GM12878 (cell line): ENCODE measurements at regions not wholly inside any gene's neighbourhood (a gene's known extent, or its start where the extent isn't known, plus 50 kb on each side); places are given as distances from the start of the nearest gene placed in this dataset.

ENCODE experiments used
- ATAC-seq: fragments of 200-7000 bp; cut with Tn5 transposase; 3 replicates; pipeline ENCODE4 v1.9.1; 2020; ENCODE audit warnings: mild to moderate bottlenecking, moderate library complexity
- BruUV-seq: library from RNA; stranded (reverse); fragments of 400-500 nt; replicated peaks from 2 replicates; lab custom pipeline; 2021; lab: Mats Ljungman, UMichigan
- CTCF ChIA-PET: fragments of 300-600 bp; sonication (Branson Sonifier 250); formaldehyde crosslinking; extraction: SDS; loops from one replicate; lab custom pipeline; 2021; ENCODE audit warnings: inconsistent platforms; lab: Yijun Ruan, JAX
- POLR2A ChIA-PET: fragments of 350-600 bp; formaldehyde crosslinking; extraction: SDS; loops from one replicate; lab custom pipeline; 2021; ENCODE audit warnings: inconsistent platforms; lab: Charles Lee
- RAD21 ChIA-PET: fragments of 300-600 bp; sonication (Branson Sonifier 250); formaldehyde crosslinking; loops from one replicate; lab custom pipeline; 2023; ENCODE audit warnings: antibody characterized with exemption; ENCODE audit not compliant: unreplicated experiment; lab: Charles Lee
- SMC1A ChIA-PET: fragments of 300-600 bp; sonication (Branson Sonifier 250); formaldehyde crosslinking; loops from one replicate; lab custom pipeline; 2023; ENCODE audit not compliant: unreplicated experiment, uncharacterized antibody; lab: Charles Lee
- DNase-seq: peaks from one replicate; pipeline ENCODE4 v3.0.0-alpha.2; 2011; ENCODE audit warnings: low read depth, low spot score
- FAIRE-seq: peaks from 3 replicates; lab custom pipeline; 2011; peaks lifted over from hg19 to GRCh38; lab: Jason Lieb, UNC
- H2AFZ ChIP-seq: 2 replicates; pipeline ENCODE4 v1.6.0; 2011; ENCODE audit warnings: low read depth, low read length, control low read depth; ENCODE audit not compliant: control insufficient read depth
- H3K27ac ChIP-seq: 2 replicates; pipeline ENCODE4 v1.5.1; 2011; ENCODE audit warnings: control low read depth; ENCODE audit not compliant: control insufficient read depth, insufficient read depth
- H3K27me3 ChIP-seq, 2 experiments: replicated peaks in 1 of 2; 2 replicates each; pipeline versions ENCODE4 v1.6.0 to v1.6.1; 2011; ENCODE audit warnings: low read length in 1 of 2; ENCODE audit not compliant: control insufficient read depth in 2 of 2, insufficient read depth in 2 of 2
- H3K36me3 ChIP-seq, 2 experiments: 2 replicates each; pipeline ENCODE4 v1.5.1; 2011; ENCODE audit warnings: low read length in 1 of 2; ENCODE audit not compliant: control insufficient read depth in 2 of 2, insufficient read depth in 2 of 2
- H3K4me1 ChIP-seq: 2 replicates; pipeline ENCODE4 v1.6.1; 2011; ENCODE audit warnings: mild to moderate bottlenecking, low read length, moderate library complexity, mixed read lengths; ENCODE audit not compliant: control insufficient read depth, insufficient read depth
- H3K4me2 ChIP-seq: 2 replicates; pipeline ENCODE4 v1.6.0; 2011; ENCODE audit warnings: control low read depth; ENCODE audit not compliant: control insufficient read depth, insufficient read depth
- H3K4me3 ChIP-seq: fragments of 200-600 bp; sonication (generic); 2 replicates; pipeline ENCODE4 v1.5.1; 2016
- H3K79me2 ChIP-seq: 2 replicates; pipeline ENCODE4 v1.6.0; 2011; ENCODE audit warnings: low read length; ENCODE audit not compliant: control insufficient read depth, insufficient read depth
- H3K9ac ChIP-seq: 2 replicates; pipeline ENCODE4 v1.8.0; 2011; ENCODE audit warnings: low read length, control low read depth, mixed read lengths; ENCODE audit not compliant: control insufficient read depth, insufficient read depth
- H3K9me3 ChIP-seq: replicated peaks from 3 replicates; pipeline ENCODE4 v1.5.1; 2011; ENCODE audit warnings: mild to moderate bottlenecking, low read length; ENCODE audit not compliant: control insufficient read depth, insufficient read depth
- H4K20me1 ChIP-seq: 2 replicates; pipeline ENCODE4 v1.6.0; 2011; ENCODE audit not compliant: control insufficient read depth, insufficient read depth
- ASH2L ChIP-seq: fragments of 300-600, 200-600 bp; sonication (generic); IDR thresholded peaks from 2 replicates; pipeline ENCODE4 v1.6.1; 2017; ENCODE audit warnings: low read depth, mild to moderate bottlenecking, borderline replicate concordance
- CEBPB ChIP-seq, 2 experiments: fragments of 150-350 bp in 1 of 2; IDR thresholded peaks; 2 replicates each; pipeline ENCODE4 v1.6.1; 2012 to 2014; ENCODE audit warnings: low read depth in 2 of 2, low read length in 2 of 2, borderline replicate concordance in 1 of 2, inconsistent platforms in 1 of 2
- GABPA ChIP-seq: IDR thresholded peaks from 2 replicates; pipeline ENCODE4 v1.6.1; 2014; ENCODE audit warnings: antibody characterized with exemption, low read depth, mild to moderate bottlenecking, inconsistent platforms
- MEF2B ChIP-seq: fragments of 450-650 bp; IDR thresholded peaks from 2 replicates; pipeline ENCODE4 v1.6.1; 2018; ENCODE audit warnings: mild to moderate bottlenecking, moderate library complexity; ENCODE audit not compliant: partially characterized antibody, poor library complexity, severe bottlenecking
- MTA3 ChIP-seq: IDR thresholded peaks from 2 replicates; pipeline ENCODE4 v1.6.1; 2012; ENCODE audit warnings: low read length, inconsistent platforms, borderline replicate concordance
- PML ChIP-seq: IDR thresholded peaks from 2 replicates; pipeline ENCODE4 v1.6.1; 2012; ENCODE audit warnings: low read length, inconsistent platforms
- SMAD5 ChIP-seq: IDR thresholded peaks from 2 replicates; pipeline ENCODE4 v1.6.1; 2016; ENCODE audit warnings: antibody characterized with exemption, low read depth
- YY1 ChIP-seq: IDR thresholded peaks from 2 replicates; pipeline ENCODE4 v1.6.1; 2011; ENCODE audit warnings: low read depth, mild to moderate bottlenecking, low read length
- ZBTB33 ChIP-seq: fragments of 450-650 bp; IDR thresholded peaks from 2 replicates; pipeline ENCODE4 v1.6.1; 2017; ENCODE audit warnings: mild to moderate bottlenecking
- ZNF622 ChIP-seq: fragments of 450-650 bp; IDR thresholded peaks from 2 replicates; pipeline ENCODE4 v1.6.1; 2017; ENCODE audit warnings: mild to moderate bottlenecking, inconsistent platforms
- WGBS: methylation state at CpG from one replicate; pipeline ENCODE4 v1.1.6; 2016; ENCODE audit warnings: low lambda C conversion rate; ENCODE audit not compliant: insufficient replicate concordance, insufficient coverage; ENCODE audit errors: missing lambda C conversion rate; 5-methylcytosine and 5-hydroxymethylcytosine counted together
- in situ Hi-C: fragments of 300-500 bp; cut with MboI; formaldehyde crosslinking; loops from 9 replicates; pipeline ENCODE4 v1.14.3; 2018; ENCODE audit warnings: mixed read lengths
- intact Hi-C: fragments of 100-400 bp; cut with micrococcal nuclease; formaldehyde crosslinking; loops from one replicate; pipeline ENCODE4 v1.14.2; 2022; ENCODE audit not compliant: unreplicated experiment
- TF ChIP-seq, protein P1 (sequence below): IDR thresholded peaks from 2 replicates; pipeline ENCODE4 v1.6.1; 2012; ENCODE audit warnings: low read depth, low read length, improper control_type of control experiment

DNA sequence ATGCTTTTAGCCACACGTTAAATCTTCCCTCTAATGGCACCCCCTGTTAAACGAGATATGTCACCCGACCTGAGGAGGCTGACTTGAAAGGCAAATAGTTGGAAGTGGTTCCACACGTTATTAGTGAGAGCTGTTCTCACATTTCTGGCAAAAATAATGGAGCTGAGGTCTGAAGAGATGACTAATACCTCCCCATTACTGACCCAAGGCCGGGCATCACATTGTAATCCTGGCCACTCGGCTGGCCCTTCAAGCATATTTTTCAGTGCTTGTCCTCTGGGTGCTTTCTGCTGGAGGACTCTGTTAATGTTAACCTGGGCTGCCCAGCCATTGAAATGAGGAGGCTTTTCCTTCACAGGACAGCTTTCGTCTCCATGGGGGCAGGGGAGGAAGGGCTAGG lies 260.0 kb upstream of the CADM1 start:
- Histone ChIP-seq H3K9me3 (no peaks in the 10 kb centered on the region), H3K4me1 (no peaks in the 10 kb centered on the region), H4K20me1 (no peaks in the 10 kb centered on the region), H3K4me2 (no peak overlapping the region), H3K27me3 (peaks cover 0 to 9% of the 10 kb centered on the region in 2 experiments; a peak in 3 of 4 replicates), H2AFZ (no peak overlapping the region), H3K4me3 (no peak overlapping the region), H3K36me3 (no peaks in the 10 kb centered on the region), H3K79me2 (no peaks in the 10 kb centered on the region), H3K9ac (no peak overlapping the region), H3K27ac (no peak overlapping the region)
- TF ChIP-seq ASH2L (no peak), GABPA (no peak), CEBPB (IDR thresholded peaks at IDR 0.05; ENCODE audit: borderline replicate concordance in 1 of 2, low read depth in 2 of 2, low read length in 2 of 2) (no peak), YY1 (no peak)
- in situ Hi-C loops (no loop called here), intact Hi-C loops (no loop called here)
- 33% methylated on average over 7 of the region's 7 CpGs for WGBS
- no peak for ATAC-seq
- RAD21 ChIA-PET: no interaction called here
- BruUV-seq: no TSS peak
- DNase-seq: no peak
- FAIRE-seq: no peak
- POLR2A ChIA-PET: interaction anchor here (0.5 kb wide), 1 partner anchor 81 kb away, joined by 4 read pairs; no protein-coding TSS in a partner anchor
- CTCF ChIA-PET: no interaction called here
- SMC1A ChIA-PET: no interaction called here

DNA sequence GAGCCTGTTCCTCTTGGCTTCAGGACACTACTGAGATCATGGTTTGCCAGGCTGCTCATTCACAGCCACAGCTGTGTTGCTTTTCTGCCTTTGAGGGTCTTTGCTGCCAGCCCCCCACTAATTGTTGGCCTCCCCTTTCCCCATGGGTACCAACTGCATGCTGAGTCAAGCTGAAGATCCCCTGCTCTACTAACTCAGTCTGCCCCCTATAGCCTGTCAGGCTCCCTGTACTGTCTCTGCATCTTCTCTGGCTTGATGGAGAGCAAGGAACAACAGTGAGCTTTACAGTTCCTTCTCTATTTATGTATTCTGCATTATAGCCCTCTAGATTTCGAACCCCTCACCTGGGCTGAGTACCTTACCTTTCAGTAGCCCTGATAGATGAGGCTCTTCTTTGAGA lies 257.6 kb upstream of the CADM1 start:
- TF ChIP-seq PML (no peak), ZNF622 (no peak), MTA3 (no peak), MEF2B (no peak), SMAD5 (no peak), ZBTB33 (no peak)
- TF ChIP-seq, protein P1, sequence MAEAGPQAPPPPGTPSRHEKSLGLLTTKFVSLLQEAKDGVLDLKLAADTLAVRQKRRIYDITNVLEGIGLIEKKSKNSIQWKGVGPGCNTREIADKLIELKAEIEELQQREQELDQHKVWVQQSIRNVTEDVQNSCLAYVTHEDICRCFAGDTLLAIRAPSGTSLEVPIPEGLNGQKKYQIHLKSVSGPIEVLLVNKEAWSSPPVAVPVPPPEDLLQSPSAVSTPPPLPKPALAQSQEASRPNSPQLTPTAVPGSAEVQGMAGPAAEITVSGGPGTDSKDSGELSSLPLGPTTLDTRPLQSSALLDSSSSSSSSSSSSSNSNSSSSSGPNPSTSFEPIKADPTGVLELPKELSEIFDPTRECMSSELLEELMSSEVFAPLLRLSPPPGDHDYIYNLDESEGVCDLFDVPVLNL: no peak
- no peak overlapping the region for H2AFZ ChIP-seq
- POLR2A ChIA-PET: no interaction called here
- WGBS: 0% methylated on average over 1 of the region's 1 CpG
- no peak for ATAC-seq
- no peaks in the 10 kb centered on the region for H4K20me1 ChIP-seq
- SMC1A ChIA-PET: interaction anchor here (1.1 kb wide), 1 partner anchor 175 kb away, joined by 3 read pairs; no protein-coding TSS in a partner anchor
- RAD21 ChIA-PET: no interaction called here
- DNase-seq: no peak
- no peaks in the 10 kb centered on the region for H3K36me3 ChIP-seq
- H3K4me2 ChIP-seq: no peak overlapping the region
- CTCF ChIA-PET: interaction anchor here (0.6 kb wide), 1 partner anchor 169 kb away, joined by 3 read pairs; no protein-coding TSS in a partner anchor
- H3K27ac ChIP-seq: no peak overlapping the region
- H3K27me3 ChIP-seq: peaks cover 0 to 9% of the 10 kb centered on the region in 2 experiments; a peak in 3 of 4 replicates
- H3K9me3 ChIP-seq: no peaks in the 10 kb centered on the region; the same call in 2 of the 3 replicates
- BruUV-seq: no TSS peak
- no peak overlapping the region for H3K9ac ChIP-seq
- FAIRE-seq: no peak
- no peaks in the 10 kb centered on the region for H3K79me2 ChIP-seq
- intact Hi-C loops: no loop called here
- in situ Hi-C loops: no loop called here
- no peaks in the 10 kb centered on the region for H3K4me1 ChIP-seq
- H3K4me3 ChIP-seq: no peak overlapping the region
